Left renal cortex interstitium (tissue), 4 donors: ENCODE measurements at regions not wholly inside any gene's neighbourhood (a gene's known extent, or its start where the extent isn't known, plus 50 kb on each side); places are given as distances from the start of the nearest gene placed in this dataset.
"Not testable (repeated sequence)": the region's sequence is repeated elsewhere in the genome, so short reads cannot be mapped to it uniquely, and the experiment has no call there.

Experiments used
- DNase-seq, 4 donors: peaks; one replicate each; pipeline ENCODE4 v3.0.0-alpha.2; 2013; ENCODE audit warnings: low read depth in 4 of 4, low spot score in 2 of 4, missing footprints in 1 of 4

- DNase-seq = not testable (repeated sequence)
Observed at GRCh38 chr21:22359599-22359998, 1361.4 kb downstream of the NCAM2 start.

GRCh38 chr21:22363504-22363903 lies 1365.3 kb downstream of the NCAM2 start:
- DNase-seq = no peak

- DNase-seq = no peak
Observed at GRCh38 chr21:22364163-22364562, 1366.0 kb downstream of the NCAM2 start.

- DNase-seq = no peak
Observed at GRCh38 chr21:22374218-22374969, 1376.2 kb downstream of the NCAM2 start.

- DNase-seq = not testable (repeated sequence)
Observed at GRCh38 chr21:22377795-22378194, 1379.6 kb downstream of the NCAM2 start.

GRCh38 chr21:22393324-22393723 lies 1395.1 kb downstream of the NCAM2 start:
- no peak for DNase-seq

- no peak for DNase-seq
Observed at GRCh38 chr21:22395965-22396364, 1397.8 kb downstream of the NCAM2 start.

- DNase-seq = no peak
Observed at GRCh38 chr21:22399681-22400514, 1401.7 kb downstream of the NCAM2 start.

- DNase-seq = no peak
Observed at GRCh38 chr21:22409571-22409970, 1411.4 kb downstream of the NCAM2 start.

- DNase-seq = no peak
Observed at GRCh38 chr21:22416555-22416954, 1418.3 kb downstream of the NCAM2 start.

- no peak for DNase-seq
Observed at GRCh38 chr21:22421416-22422180, 1423.4 kb downstream of the NCAM2 start.

- DNase-seq = no peak
Observed at GRCh38 chr21:22438428-22439086, 1440.3 kb downstream of the NCAM2 start.

- DNase-seq = no peak
Observed at GRCh38 chr21:22444990-22445389, 1446.8 kb downstream of the NCAM2 start.

GRCh38 chr21:22450507-22450906 lies 1452.3 kb downstream of the NCAM2 start:
- DNase-seq = no peak

GRCh38 chr21:22456241-22456640 lies 1458.0 kb downstream of the NCAM2 start:
- DNase-seq = no peak

- no peak for DNase-seq
Observed at GRCh38 chr21:22468893-22469292, 1470.7 kb downstream of the NCAM2 start.

GRCh38 chr21:22474403-22474802 lies 1476.2 kb downstream of the NCAM2 start:
- DNase-seq = no peak

- DNase-seq = no peak
Observed at GRCh38 chr21:22476214-22476613, 1478.0 kb downstream of the NCAM2 start.

GRCh38 chr21:22476726-22477646 lies 1478.8 kb downstream of the NCAM2 start:
- no peak for DNase-seq

GRCh38 chr21:22490049-22490448 lies 1491.8 kb downstream of the NCAM2 start:
- no peak for DNase-seq
